Endothelial cell of umbilical vein (primary cell): ENCODE measurements at regions not wholly inside any gene's neighbourhood (a gene's known extent, or its start where the extent isn't known, plus 50 kb on each side); places are given as distances from the start of the nearest gene placed in this dataset.

Source experiments
- BruUV-seq: library from RNA; stranded (reverse); fragments of 400-500 nt; replicated peaks from 2 replicates; lab custom pipeline; 2021; lab: Mats Ljungman, UMichigan
- CTCF ChIA-PET: fragments of 300-600, 350-600 bp; sonication (Branson Sonifier 250); formaldehyde crosslinking; loops from one replicate; lab custom pipeline; 2021; ENCODE audit warnings: antibody characterized with exemption, inconsistent platforms; lab: Charles Lee
- POLR2A ChIA-PET: fragments of 300-600, 350-600 bp; sonication (Branson Sonifier 250); formaldehyde crosslinking; loops from one replicate; lab custom pipeline; 2021; ENCODE audit warnings: antibody characterized with exemption, inconsistent platforms; lab: Charles Lee
- DNase-seq: peaks from one replicate; pipeline ENCODE4 v3.0.0-alpha.2; 2011; ENCODE audit warnings: low read depth, low spot score
- FAIRE-seq: peaks from 2 replicates; lab custom pipeline; 2011; peaks lifted over from hg19 to GRCh38; lab: Jason Lieb, UNC
- H2AFZ ChIP-seq: 2 replicates; pipeline ENCODE4 v1.6.0; 2012; ENCODE audit warnings: low read depth, low read length, control low read depth, inconsistent platforms
- H3K27ac ChIP-seq: 2 replicates; pipeline ENCODE4 v1.5.1; 2011; ENCODE audit warnings: low read depth, mild to moderate bottlenecking, control low read depth, low read length, moderate library complexity; ENCODE audit not compliant: insufficient read depth
- H3K27me3 ChIP-seq, 2 experiments: 2 replicates each; pipeline versions ENCODE4 v1.6.0 to v1.6.1; 2011; ENCODE audit warnings: low read length in 2 of 2, mixed read lengths in 1 of 2; ENCODE audit not compliant: control insufficient read depth in 2 of 2, insufficient read depth in 2 of 2
- H3K36me3 ChIP-seq, 2 experiments: 2 replicates in 1 of 2; 3 replicates in 1 of 2; pipeline ENCODE4 v1.5.1; 2011; ENCODE audit warnings: low read length in 2 of 2, mild to moderate bottlenecking in 1 of 2, moderate library complexity in 1 of 2; ENCODE audit not compliant: control insufficient read depth in 2 of 2, insufficient read depth in 2 of 2; ENCODE audit errors: extremely low read depth in 1 of 2
- H3K4me1 ChIP-seq: 3 replicates; pipeline ENCODE4 v1.5.1; 2011; ENCODE audit warnings: mild to moderate bottlenecking, low read length; ENCODE audit not compliant: control insufficient read depth, insufficient read depth; ENCODE audit errors: extremely low read depth
- H3K4me2 ChIP-seq: 2 replicates; pipeline ENCODE4 v1.6.1; 2011; ENCODE audit warnings: low read length, control low read depth, mixed read lengths; ENCODE audit not compliant: insufficient read depth
- H3K4me3 ChIP-seq, 3 experiments: fragments of 200-600 bp in 1 of 3; sonication (generic), shearing (Covaris generic) in 1 of 3; replicated peaks in 1 of 3; 2 replicates each; pipeline ENCODE4 v1.5.1; 2011 to 2016; ENCODE audit warnings: control low read depth in 3 of 3, low read length in 3 of 3, mild to moderate bottlenecking in 2 of 3, inconsistent platforms in 1 of 3, low read depth in 1 of 3, moderate library complexity in 1 of 3; ENCODE audit not compliant: insufficient read depth in 1 of 3
- H3K79me2 ChIP-seq: 2 replicates; pipeline ENCODE4 v1.6.0; 2012; ENCODE audit warnings: low read length, inconsistent platforms; ENCODE audit not compliant: control insufficient read depth, insufficient read depth
- H3K9ac ChIP-seq: replicated peaks from 2 replicates; pipeline ENCODE3; 2011; ENCODE audit warnings: low read length, control low read depth; ENCODE audit not compliant: insufficient read depth; ENCODE audit errors: extremely low read depth
- H3K9me1 ChIP-seq: replicated peaks from 3 replicates; pipeline ENCODE4 v1.6.0; 2011; ENCODE audit warnings: mild to moderate bottlenecking, low read length; ENCODE audit not compliant: control insufficient read depth, insufficient read depth; ENCODE audit errors: extremely low read depth
- H3K9me3 ChIP-seq: replicated peaks from 2 replicates; pipeline ENCODE4 v1.5.1; 2012; ENCODE audit warnings: low read length, inconsistent platforms; ENCODE audit not compliant: control insufficient read depth, insufficient read depth
- H4K20me1 ChIP-seq: replicated peaks from 2 replicates; pipeline ENCODE3; 2011; ENCODE audit warnings: mild to moderate bottlenecking, low read length; ENCODE audit not compliant: control insufficient read depth, insufficient read depth; ENCODE audit errors: extremely low read depth
- FOS ChIP-seq: IDR thresholded peaks from 2 replicates; pipeline ENCODE4 v1.6.1; 2011; ENCODE audit warnings: mild to moderate bottlenecking, low read length, moderate library complexity, borderline replicate concordance; ENCODE audit not compliant: insufficient read depth
- MYC ChIP-seq: IDR thresholded peaks from one replicate; pipeline ENCODE4 v1.6.1; 2011; ENCODE audit warnings: mild to moderate bottlenecking, low read depth, low read length
- POLR2A ChIP-seq: IDR thresholded peaks from 2 replicates; pipeline ENCODE4 v1.6.1; 2012; ENCODE audit warnings: low read depth, mild to moderate bottlenecking, control low read depth, low read length
- POLR2AphosphoS5 ChIP-seq: IDR thresholded peaks from 2 replicates; pipeline ENCODE4 v1.6.1; 2012; ENCODE audit warnings: low read depth, mild to moderate bottlenecking, control low read depth, low read length, moderate library complexity; ENCODE audit not compliant: insufficient read depth
- dilution Hi-C: fragments of 300-500 bp; cut with MboI; formaldehyde crosslinking; loops from one replicate; pipeline ENCODE4 v1.15.0; 2019; ENCODE audit warnings: low sequenced_read_pairs; ENCODE audit not compliant: extremely low pct_ligation_motif_present
- intact Hi-C: fragments of 100-400 bp; cut with micrococcal nuclease; formaldehyde crosslinking; loops from one replicate; pipeline ENCODE4 v1.10.0; 2022
- TF ChIP-seq, protein P1 (sequence below): IDR thresholded peaks from 2 replicates; pipeline ENCODE4 v1.6.1; 2011; ENCODE audit not compliant: insufficient read depth, insufficient read length

DNA sequence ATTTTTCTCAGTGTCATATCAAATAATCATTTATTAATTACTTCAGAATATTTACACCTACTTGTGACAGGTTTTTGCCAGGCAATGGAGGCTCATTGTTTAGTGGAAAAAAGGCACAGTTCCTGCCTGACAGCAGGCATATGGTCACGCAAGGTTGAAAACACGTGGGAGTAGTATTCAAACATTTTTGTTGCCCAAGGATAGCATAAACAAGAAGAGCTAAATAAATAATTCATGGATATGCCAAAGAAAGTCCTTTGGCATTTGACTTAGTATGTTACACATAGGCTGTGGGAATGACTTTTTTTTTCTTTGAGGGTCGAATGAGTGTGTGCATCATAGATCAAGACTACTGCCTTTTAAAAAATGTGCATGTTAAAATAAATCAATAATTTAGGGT, 120.5 kb upstream of the SEMA3E start:
- DNase-seq (no peak), FAIRE-seq (no peak)
- H3K9me1 ChIP-seq: no peaks in the 10 kb centered on the region
- H4K20me1 ChIP-seq: no peaks in the 10 kb centered on the region
- intact Hi-C loops: no loop called here
- no TSS peak for BruUV-seq
- H3K4me1 ChIP-seq: no peaks in the 10 kb centered on the region
- H3K27me3 ChIP-seq: no peaks in the 10 kb centered on the region
- no peaks in the 10 kb centered on the region for H3K79me2 ChIP-seq
- POLR2A ChIA-PET: no interaction called here
- no peak overlapping the region for H3K9ac ChIP-seq
- no peaks in the 10 kb centered on the region for H3K9me3 ChIP-seq
- no peak overlapping the region for H3K4me2 ChIP-seq
- H3K4me3 ChIP-seq: no peak overlapping the region
- dilution Hi-C loops: no loop called here
- no peaks in the 10 kb centered on the region for H3K36me3 ChIP-seq
- no peak overlapping the region for H3K27ac ChIP-seq
- H2AFZ ChIP-seq: no peak overlapping the region
- CTCF ChIA-PET: no interaction called here
- TF ChIP-seq POLR2AphosphoS5: no peak
- no peak for TF ChIP-seq MYC
- TF ChIP-seq, protein P1, sequence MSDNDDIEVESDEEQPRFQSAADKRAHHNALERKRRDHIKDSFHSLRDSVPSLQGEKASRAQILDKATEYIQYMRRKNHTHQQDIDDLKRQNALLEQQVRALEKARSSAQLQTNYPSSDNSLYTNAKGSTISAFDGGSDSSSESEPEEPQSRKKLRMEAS: no peak

DNA sequence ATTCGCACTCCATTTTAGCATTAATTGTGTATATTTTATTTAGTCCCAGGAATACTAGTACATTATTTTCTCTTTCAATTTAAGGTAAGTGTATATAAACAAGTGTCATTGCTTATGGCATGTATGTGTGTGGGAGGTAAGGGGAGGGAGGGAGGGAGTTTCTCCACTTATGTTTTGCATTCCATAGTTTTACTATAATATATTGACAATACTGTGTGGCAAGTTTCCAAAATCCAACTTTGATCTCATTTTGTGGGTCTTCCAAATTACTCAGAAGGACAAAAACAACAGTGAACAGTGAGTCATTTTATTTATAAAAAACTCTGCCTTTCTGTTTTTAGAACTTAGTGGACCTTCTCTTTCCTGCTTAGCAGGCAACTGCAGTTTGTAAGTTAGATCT, 102.3 kb upstream of the SEMA3E start:
- intact Hi-C loops: no loop called here

More for the DNA sequence above, 102.3 kb upstream of the SEMA3E start:
- no peaks in the 10 kb centered on the region for H3K79me2 ChIP-seq
- H3K36me3 ChIP-seq: no peaks in the 10 kb centered on the region
- no peak overlapping the region for H3K27ac ChIP-seq
- dilution Hi-C loops: no loop called here
- H3K9me1 ChIP-seq: no peaks in the 10 kb centered on the region
- H3K4me2 ChIP-seq: no peak overlapping the region
- no peaks in the 10 kb centered on the region for H3K27me3 ChIP-seq
- CTCF ChIA-PET: no interaction called here
- H3K9ac ChIP-seq: no peak overlapping the region
- TF ChIP-seq FOS (peak; percentile 36), POLR2A (no peak)
- H2AFZ ChIP-seq: no peak overlapping the region
- no TSS peak for BruUV-seq
- no peaks in the 10 kb centered on the region for H3K9me3 ChIP-seq
- no peak overlapping the region for H3K4me3 ChIP-seq
- FAIRE-seq (no peak), DNase-seq (no peak)
- POLR2A ChIA-PET: no interaction called here
- H3K4me1 ChIP-seq: no peaks in the 10 kb centered on the region
- no peaks in the 10 kb centered on the region for H4K20me1 ChIP-seq
